ENCODE measurements at regions not wholly inside any gene's neighbourhood (a gene's known extent, or its start where the extent isn't known, plus 50 kb on each side); places are given as distances from the start of the nearest gene placed in this dataset.

- DNase-seq (ENCODE audit: low read depth in 3 of 3), result no peak
Observed at GRCh38 chr7:54701982-54702381, 57.0 kb downstream of the SEC61G start.

DNA sequence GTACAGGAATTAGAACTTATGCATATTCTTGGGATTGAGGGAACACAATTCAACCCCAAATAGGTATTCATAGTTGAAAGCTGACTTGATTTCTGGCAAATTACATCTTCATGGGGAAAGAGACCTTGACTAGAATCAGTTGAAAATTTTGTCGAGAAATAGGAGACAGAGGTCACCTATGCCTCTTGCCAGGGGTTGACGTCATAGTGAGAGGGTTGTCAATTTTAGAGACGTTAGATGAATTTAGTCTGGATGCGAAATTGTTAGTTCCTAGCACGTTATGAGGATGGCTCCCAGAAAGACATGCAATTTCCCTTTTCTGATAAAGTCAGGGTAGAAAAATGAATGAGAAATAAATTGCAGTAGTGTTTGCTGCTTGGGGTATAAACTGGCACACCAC lies 59.3 kb downstream of the SEC61G start:
- DNase-seq (ENCODE audit: low read depth in 3 of 3), result no peak

DNA sequence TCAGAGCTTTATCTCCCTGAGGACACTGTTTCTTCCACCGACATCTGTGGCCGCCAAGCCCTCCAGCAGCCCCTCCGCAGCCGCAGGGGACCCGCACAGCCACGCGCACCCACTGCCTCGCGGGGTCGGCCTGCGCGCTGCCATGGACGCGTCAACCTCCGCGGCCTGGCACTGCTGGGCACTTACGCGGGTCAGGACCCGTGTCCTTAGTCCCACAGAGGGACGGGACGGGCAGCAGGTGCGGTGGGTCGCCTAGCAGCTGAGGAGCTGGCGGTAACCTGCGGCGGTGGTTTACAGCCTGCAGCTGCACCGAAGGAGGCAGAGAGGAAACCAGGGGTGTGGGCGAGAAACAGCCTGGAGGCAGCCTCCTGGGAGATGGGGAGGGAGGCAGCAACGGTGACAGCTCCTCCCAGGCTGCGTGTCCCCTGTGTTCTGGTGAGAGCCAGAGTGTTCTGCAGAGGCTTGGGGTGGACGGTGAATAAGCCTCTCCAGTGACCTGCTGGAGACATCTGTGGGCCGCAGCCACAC lies 61.3 kb downstream of the SEC61G start:
- DNase-seq (ENCODE audit: low read depth in 3 of 3), result no peak

GRCh38 chr7:54690892-54691291 lies 68.1 kb downstream of the SEC61G start:
- DNase-seq (ENCODE audit: low read depth in 3 of 3), result no peak

- DNase-seq (ENCODE audit: low read depth in 3 of 3), result no peak
Observed at GRCh38 chr7:54690050-54690443, 69.0 kb downstream of the SEC61G start.

DNA sequence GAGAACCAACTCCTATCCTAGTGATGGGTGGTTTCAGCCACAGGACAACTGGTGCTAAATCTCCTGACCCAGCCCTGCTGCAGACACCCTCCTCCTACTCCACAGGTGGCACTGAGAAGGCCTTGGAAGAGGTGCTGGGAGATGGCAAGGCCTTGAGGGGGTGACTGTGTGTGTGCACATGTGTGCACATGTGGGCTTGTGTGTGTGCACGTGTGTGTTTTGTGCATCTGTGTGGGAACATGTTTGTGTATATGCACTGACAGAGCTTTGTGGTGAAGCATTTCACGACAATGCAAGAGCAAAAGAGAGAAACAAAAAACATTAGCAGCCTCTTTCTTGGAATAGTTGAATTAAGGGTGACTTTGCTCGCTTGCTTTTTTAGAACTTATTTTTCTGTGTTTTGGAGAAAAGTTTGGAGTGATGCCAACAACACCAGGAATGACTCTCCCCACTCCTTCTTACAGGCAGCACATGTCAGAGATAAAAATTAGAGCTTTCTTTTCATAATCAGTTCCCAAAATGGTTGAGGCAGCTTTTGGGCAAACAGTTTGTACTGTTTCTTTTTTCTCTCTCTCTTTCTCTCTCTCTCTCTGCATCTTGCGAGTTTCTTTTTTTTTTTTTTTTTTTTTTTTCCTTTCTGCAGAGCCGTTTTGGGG lies 69.5 kb downstream of the SEC61G start:
- no peak for DNase-seq (ENCODE audit: low read depth in 3 of 3)

DNA sequence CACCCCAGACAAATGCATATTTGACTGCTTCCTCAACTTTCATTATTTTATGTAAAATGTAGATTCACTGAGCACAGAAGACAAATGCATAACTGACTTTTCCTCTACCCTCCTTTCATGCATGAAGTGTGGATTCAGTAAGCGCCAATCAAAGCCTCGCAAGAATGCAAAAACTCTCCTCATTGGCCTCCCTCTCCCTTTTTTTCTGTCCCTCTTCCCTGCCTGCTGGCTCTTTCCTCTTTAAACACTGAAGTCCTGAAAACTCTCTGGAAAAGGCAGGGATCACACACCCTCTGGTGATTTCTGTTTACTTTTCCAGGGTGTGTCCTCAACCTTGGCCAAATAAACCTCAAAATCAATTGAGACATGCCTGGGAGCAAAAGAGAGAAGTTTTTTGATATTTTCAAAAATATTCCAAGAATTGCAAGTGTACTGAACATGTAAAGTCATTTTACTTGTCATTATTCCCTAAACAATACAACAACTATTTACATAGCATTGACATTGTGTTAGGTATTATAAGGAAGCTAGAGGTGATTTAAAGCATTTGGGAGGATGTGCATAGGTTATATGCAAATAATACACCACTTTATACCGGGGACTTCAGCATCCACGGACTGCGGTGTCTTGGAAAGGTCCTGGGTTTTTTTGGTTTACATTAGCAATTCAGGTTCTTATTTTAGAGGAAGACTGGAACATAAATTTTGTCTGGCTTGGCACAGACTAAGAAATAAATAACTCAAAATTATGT lies 71.4 kb downstream of the SEC61G start:
- no peak for DNase-seq (ENCODE audit: low read depth in 3 of 3)

GRCh38 chr7:54680377-54681005 lies 78.5 kb downstream of the SEC61G start:
- no peak for DNase-seq (ENCODE audit: low read depth in 3 of 3)

- DNase-seq (ENCODE audit: low read depth in 3 of 3), result no peak
Observed at GRCh38 chr7:54679490-54679817, 79.6 kb downstream of the SEC61G start.

DNA sequence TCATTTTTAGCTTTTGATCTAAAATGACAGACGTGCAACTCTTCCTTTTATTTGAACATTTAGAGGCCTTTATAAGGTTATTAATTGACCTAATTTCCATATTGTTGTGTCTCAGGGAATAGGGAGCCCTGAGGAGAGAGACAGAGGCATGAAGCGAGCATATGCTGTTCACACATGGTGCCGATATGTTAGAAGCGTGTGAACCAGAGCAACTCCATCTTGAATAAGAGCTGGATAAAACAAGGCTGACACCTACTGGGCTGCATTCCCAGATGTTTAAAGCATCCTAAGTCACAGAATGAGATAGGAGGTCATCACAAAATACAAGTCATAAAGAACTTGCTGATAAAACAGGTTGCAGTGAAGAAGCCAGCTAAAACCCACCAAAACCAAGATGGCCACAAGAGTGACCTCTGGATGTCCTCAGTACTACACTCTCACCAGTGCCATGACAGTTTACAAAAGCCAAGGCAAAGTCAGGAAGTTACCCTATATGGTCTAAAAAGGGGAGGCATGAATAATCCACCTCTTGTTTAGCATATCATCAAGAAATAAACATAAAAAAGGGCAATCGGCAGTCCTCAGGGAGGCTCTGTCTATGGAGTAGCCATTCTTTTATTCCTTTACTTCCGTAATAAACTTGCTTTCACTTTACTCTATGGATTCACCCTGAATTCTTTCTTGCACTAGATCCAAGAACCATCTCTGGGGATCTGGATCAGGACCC lies 80.1 kb downstream of the SEC61G start:
- no peak for DNase-seq (ENCODE audit: low read depth in 3 of 3)

DNA sequence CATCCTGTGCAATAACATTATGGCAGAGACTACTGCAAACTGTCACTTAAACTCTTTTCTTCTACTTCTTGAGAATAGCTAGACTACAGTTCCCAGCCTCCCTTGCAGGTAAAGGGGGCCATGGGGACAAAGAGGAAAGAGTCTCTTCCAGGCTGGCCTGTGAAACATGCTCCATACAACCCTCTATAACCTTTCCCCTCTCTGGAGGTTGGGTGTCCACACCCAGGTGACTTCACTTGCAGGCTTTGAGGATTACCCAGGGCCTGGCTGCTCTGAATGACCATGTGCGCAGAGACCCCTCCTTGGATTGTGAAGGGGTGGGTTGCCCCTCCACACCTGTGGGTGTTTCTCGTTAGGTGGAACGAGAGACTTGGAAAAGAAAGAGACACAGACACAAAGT lies 84.1 kb downstream of the SEC61G start:
- DNase-seq (ENCODE audit: low read depth in 3 of 3), result no peak

- no peak for DNase-seq (ENCODE audit: low read depth in 3 of 3)
Observed at GRCh38 chr7:54672519-54672918, 86.5 kb downstream of the SEC61G start.

- DNase-seq (ENCODE audit: low read depth in 3 of 3), result peak in 1 of 3 experiments; percentile 26
Observed at GRCh38 chr7:54664235-54665228, 94.5 kb downstream of the SEC61G start.

- DNase-seq (ENCODE audit: low read depth in 3 of 3), result no peak
Observed at GRCh38 chr7:54663603-54664234, 95.3 kb downstream of the SEC61G start.

DNA sequence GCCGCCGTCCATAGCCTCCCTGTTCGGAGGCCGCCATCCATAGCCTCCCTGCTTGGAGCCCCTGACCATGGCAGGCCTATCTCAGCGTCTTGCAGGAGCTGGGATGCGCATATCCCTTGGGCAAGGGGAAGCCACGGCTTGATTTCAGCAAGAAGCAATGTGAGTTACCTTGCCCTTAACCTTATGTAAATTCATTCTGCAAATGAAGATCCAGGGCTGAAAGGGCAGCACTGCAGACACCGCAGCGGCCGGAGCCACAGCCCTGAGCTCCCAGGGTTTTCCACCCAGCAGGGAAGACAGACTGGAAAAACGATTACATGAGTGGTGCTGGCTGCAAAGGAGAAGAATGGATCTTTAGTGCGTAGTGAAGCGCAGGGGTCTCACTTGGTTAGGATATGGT lies 95.8 kb downstream of the SEC61G start:
- no peak for DNase-seq (ENCODE audit: low read depth in 3 of 3)

- DNase-seq (ENCODE audit: low read depth in 3 of 3), result no peak
Observed at GRCh38 chr7:54662701-54663100, 96.3 kb downstream of the SEC61G start.

DNA sequence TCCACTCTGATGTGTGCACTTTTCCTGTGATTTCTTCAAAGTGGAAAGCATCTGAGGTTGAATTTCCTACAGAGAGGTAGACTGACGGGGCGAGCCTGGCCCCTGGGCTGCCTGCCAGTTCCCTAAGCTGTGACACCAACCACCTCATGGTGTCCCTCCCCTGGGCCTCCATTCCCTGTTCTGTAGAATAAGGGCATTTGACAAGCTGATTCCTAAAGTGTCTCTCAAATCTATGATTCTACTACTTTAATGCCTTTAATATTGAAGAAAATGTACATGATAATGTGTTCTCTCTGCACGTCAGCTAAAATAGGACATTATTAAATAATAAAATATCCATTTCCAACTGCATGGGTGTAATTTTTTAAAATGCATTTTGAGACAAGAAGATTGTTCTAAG lies 105.1 kb downstream of the SEC61G start:
- DNase-seq (ENCODE audit: low read depth in 3 of 3), result no peak

GRCh38 chr7:54643064-54643463 lies 100.9 kb downstream of the VSTM2A start:
- no peak for DNase-seq (ENCODE audit: low read depth in 3 of 3)

DNA sequence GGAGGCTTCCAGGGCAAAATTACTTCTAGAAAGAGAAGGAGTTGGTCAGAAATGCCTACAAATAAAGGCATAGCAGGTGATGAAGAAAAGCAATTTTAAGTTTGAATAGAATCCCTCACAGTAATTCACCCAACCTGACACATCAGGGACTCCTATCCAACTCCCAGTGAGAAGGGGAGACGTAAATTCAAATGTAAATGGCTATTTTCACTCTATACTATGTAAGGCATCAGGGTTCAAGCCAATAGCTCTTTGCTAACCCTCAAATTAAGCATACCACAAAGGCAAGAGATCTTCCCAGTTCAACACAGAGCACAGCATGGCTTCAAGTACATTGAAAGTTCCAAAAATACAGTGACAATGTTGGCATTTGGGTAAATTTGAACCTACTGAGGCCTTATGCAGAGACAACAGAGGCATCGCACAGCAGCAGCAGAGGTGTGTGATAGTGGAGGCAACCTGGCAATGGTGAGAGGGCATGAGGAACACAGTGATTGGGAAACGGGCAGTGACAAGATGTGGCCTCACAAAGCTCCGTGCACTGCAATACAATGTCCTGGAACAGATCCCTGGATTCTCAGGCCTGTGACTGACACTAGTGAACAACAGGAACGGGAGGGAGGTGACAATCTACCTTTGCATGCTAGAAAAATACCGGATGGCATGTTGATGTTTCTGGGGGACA lies 95.7 kb downstream of the VSTM2A start:
- DNase-seq (ENCODE audit: low read depth in 3 of 3), result no peak

DNA sequence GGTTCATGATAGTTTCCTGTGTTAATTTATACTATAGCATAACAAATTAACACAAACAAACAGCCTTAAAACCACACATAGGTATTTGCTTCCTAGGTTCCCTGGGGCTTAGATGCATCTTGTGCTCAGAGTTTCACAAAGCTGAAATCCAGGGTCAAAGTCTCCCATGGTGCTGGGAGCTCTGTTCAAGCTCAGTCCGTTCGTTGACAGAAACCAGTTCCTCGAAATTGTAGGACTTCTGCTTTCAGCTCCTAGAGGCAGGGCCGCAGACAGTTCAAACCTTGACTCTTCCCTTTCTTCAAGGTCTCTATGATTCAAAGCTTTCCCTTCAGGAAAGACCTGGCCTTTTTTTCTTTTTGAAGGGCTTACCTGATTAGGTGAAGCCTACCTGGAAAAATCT lies 90.5 kb downstream of the VSTM2A start:
- DNase-seq (ENCODE audit: low read depth in 3 of 3), result no peak

All from stimulated activated CD4-positive, alpha-beta T cell treated with anti-CD3 and anti-CD28 coated beads, TNF-alpha, amount 100 ng/mL, for 24 hours (primary cell).